ENCODE measurements at regions not wholly inside any gene's neighbourhood (a gene's known extent, or its start where the extent isn't known, plus 50 kb on each side); places are given as distances from the start of the nearest gene placed in this dataset.

- no peak overlapping the region for H3K4me3 ChIP-seq
- in situ Hi-C loops (cut with MboI) = no loop called here
- ChIA-PET CTCF (ENCODE audit: low intra/inter-chr PET ratio) (no interaction called here), POLR2A (interaction anchor here (1.2 kb wide), 1 partner anchor 9 kb away, joined by 3 read pairs; no protein-coding TSS in a partner anchor)
- no peak for DNase-seq (ENCODE audit: extremely low read depth in 1 of 4, low spot score in 3 of 4)
- H3K27ac ChIP-seq (ENCODE audit: extremely low read depth, low read depth, low read length) = no peak overlapping the region
- no peak overlapping the region for H3K9ac ChIP-seq (ENCODE audit: insufficient read depth in 1 of 2, low read depth in 2 of 2, low read length in 2 of 2)
- H3K27me3 ChIP-seq (ENCODE audit: control insufficient read depth in 2 of 2, insufficient read depth in 2 of 2, low read length in 2 of 2) = no peaks in the 10 kb centered on the region
- no peaks in the 10 kb centered on the region for H3K4me1 ChIP-seq (replicated peaks in 1 of 2; ENCODE audit: control insufficient read depth in 2 of 2, insufficient read depth in 2 of 2, low read length in 2 of 2)
- intact Hi-C loops (cut with micrococcal nuclease) = no loop called here
- 0% methylated on average over 5 of the region's 5 CpGs for WGBS (ENCODE audit: insufficient coverage, low coverage, missing lambda C conversion rate)
- H2AFZ ChIP-seq (ENCODE audit: low read depth, low read length) = no peak overlapping the region
- no peak overlapping the region for H3K4me2 ChIP-seq (ENCODE audit: insufficient read depth, low read length)
- no peaks in the 10 kb centered on the region for H4K20me1 ChIP-seq (replicated peaks; ENCODE audit: control insufficient read depth, insufficient read depth, low read length)
- H3K79me2 ChIP-seq (ENCODE audit: control insufficient read depth, insufficient read depth, low read length) = no peaks in the 10 kb centered on the region
- no peak for FAIRE-seq
- no peaks in the 10 kb centered on the region for H3K36me3 ChIP-seq (ENCODE audit: control insufficient read depth, insufficient read depth, low read length)
- no peaks in the 10 kb centered on the region for H3K9me3 ChIP-seq (replicated peaks; ENCODE audit: control insufficient read depth, insufficient read depth, low read depth, low read length)
- H3K9me1 ChIP-seq (ENCODE audit: control insufficient read depth, insufficient read depth, low read length) = no peaks in the 10 kb centered on the region
- BruUV-seq (replicated peaks) = no TSS peak
- no peak for ATAC-seq
- TF ChIP-seq, protein P1, sequence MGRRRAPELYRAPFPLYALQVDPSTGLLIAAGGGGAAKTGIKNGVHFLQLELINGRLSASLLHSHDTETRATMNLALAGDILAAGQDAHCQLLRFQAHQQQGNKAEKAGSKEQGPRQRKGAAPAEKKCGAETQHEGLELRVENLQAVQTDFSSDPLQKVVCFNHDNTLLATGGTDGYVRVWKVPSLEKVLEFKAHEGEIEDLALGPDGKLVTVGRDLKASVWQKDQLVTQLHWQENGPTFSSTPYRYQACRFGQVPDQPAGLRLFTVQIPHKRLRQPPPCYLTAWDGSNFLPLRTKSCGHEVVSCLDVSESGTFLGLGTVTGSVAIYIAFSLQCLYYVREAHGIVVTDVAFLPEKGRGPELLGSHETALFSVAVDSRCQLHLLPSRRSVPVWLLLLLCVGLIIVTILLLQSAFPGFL (CRISPR knock-in tag; IDR thresholded peaks at IDR 0.05) = no peak
- TF ChIP-seq ZNF75A (CRISPR knock-in tag; IDR thresholded peaks at IDR 0.05) = no peak
- no peak for TF ChIP-seq MAFF (IDR thresholded peaks at IDR 0.05; ENCODE audit: low read length)
- TF ChIP-seq ZNF445 (CRISPR knock-in tag; IDR thresholded peaks at IDR 0.05; ENCODE audit: low read depth) = no peak
- TF ChIP-seq, protein P2, sequence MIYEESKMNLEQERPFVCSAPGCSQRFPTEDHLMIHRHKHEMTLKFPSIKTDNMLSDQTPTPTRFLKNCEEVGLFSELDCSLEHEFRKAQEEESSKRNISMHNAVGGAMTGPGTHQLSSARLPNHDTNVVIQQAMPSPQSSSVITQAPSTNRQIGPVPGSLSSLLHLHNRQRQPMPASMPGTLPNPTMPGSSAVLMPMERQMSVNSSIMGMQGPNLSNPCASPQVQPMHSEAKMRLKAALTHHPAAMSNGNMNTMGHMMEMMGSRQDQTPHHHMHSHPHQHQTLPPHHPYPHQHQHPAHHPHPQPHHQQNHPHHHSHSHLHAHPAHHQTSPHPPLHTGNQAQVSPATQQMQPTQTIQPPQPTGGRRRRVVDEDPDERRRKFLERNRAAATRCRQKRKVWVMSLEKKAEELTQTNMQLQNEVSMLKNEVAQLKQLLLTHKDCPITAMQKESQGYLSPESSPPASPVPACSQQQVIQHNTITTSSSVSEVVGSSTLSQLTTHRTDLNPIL (CRISPR knock-in tag; IDR thresholded peaks at IDR 0.05) = no peak
- TF ChIP-seq DDX20 (tag; IDR thresholded peaks at IDR 0.05; ENCODE audit: low read depth) = no peak
- TF ChIP-seq LEF1 (IDR thresholded peaks at IDR 0.05) = no peak
- TF ChIP-seq ZC3H11A (IDR thresholded peaks at IDR 0.05; ENCODE audit: low read depth, low read length) = no peak
- TF ChIP-seq BDP1 (IDR thresholded peaks at IDR 0.05; ENCODE audit: insufficient read depth, insufficient read length) = no peak
- TF ChIP-seq MECOM (CRISPR knock-in tag; IDR thresholded peaks at IDR 0.05) = no peak
- no peak for TF ChIP-seq FOXO4 (CRISPR knock-in tag; IDR thresholded peaks at IDR 0.05)
- TF ChIP-seq CC2D1A (IDR thresholded peaks at IDR 0.05) = no peak
- no peak for TF ChIP-seq MBD2 (IDR thresholded peaks at IDR 0.05; ENCODE audit: borderline replicate concordance, low read depth)
- TF ChIP-seq SP2 (IDR thresholded peaks at IDR 0.05; ENCODE audit: extremely low read depth, low read depth, low read length, poor library complexity, severe bottlenecking) = no peak
- TF ChIP-seq ZNF311 (CRISPR knock-in tag; IDR thresholded peaks at IDR 0.05) = no peak
Measured at GRCh38 chr4:24236120-24236519, 346.3 kb upstream of the PPARGC1A start.
